ENCODE measurements at regions not wholly inside any gene's neighbourhood (a gene's known extent, or its start where the extent isn't known, plus 50 kb on each side); places are given as distances from the start of the nearest gene placed in this dataset.
"Not testable (repeated sequence)": the region's sequence is repeated elsewhere in the genome, so short reads cannot be mapped to it uniquely, and the experiment has no call there.

DNA sequence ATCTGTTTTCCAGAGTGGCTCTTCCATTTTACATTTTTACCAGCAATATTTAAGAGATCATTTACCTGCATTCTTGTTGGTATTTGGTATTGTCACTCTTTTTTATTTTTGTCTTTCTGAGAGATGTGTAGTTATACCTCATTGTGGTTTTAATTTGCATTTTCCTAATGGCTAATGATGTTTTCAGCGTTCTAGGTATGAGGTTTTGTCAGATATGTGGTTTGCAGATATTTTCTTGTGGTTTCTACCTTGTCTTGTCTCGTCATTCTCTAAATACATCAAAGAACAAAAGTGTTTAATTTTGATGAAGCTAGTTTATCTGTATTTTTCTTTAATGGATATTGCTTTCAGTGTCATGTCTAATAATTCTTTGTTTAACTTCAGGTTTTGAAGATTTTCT is 110.9 kb upstream of the PLGLB1 start:
- 60 to 70% methylated on average over 1 to 2 of the region's 2 CpGs for WGBS, 2 donors
- H3K36me3 ChIP-seq; FAIRE-seq; H3K27me3 ChIP-seq; DNase-seq; intact Hi-C loops (cut with DNase I); ATAC-seq; H3K4me3 ChIP-seq; H3K27ac ChIP-seq; H3K4me1 ChIP-seq; H3K9me3 ChIP-seq: not testable (repeated sequence)

DNA sequence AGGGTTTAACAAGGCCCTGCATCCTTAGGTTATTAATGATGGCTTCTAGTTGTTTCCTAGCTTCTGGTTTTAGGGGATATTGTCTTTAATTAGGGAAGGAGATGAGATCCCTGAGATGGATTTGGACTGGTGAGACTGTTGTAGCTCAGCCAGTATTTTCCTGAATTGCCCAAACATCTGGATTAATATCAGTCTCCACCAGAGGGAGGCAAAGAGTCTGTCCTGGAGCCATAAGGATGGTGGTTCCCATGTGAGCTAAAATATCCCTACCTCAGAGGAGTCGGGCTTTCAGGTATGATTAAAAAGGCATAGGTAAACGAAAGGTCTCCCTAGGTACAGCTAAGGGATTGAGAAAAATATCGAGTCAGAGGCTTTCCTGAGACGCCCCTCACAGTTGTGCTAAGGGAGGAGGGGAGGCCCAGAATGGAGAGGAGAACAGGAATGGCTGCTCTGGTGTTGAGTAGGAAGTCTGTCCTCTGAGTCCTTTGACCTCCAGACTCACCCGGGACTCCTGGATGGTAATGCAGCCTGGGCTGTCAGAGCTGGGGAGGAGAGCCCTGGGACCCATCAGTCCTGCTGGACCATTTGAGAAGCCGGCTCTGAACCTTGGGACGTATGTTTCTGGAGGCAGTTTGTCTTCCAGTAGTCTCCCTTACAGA is 130.3 kb upstream of the PLGLB1 start:
- H3K4me3 ChIP-seq; H3K27me3 ChIP-seq; H3K27ac ChIP-seq; intact Hi-C loops (cut with DNase I); H3K36me3 ChIP-seq; DNase-seq; FAIRE-seq; H3K4me1 ChIP-seq; H3K9me3 ChIP-seq: not testable (repeated sequence)
- no CpG with 5 or more reads among the region's 7 CpGs for WGBS, 2 donors
- ATAC-seq, result peak; percentile 63 to 89 (median 82)

DNA sequence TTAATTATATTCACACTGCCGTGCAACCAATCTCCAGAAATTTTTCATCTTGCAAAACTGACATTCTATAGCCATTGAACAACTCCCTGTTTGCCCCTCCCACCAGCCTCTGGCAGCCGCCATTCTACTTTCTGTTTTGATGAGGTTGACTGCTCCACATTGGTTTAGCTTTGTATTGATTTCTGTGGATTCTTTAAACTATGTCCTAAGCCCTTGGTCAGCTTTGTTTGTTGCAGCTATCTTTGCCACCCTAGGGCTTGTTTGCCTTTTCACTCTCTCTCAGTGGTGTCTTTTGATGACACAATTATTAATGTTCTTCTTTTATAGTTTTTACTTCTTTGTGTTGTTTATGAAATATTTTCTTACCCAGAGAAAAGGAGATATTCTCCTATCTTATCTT is 152.8 kb upstream of the PLGLB1 start:
- ATAC-seq, FAIRE-seq: not testable (repeated sequence)
- 75 to 76% methylated on average over 2 of the region's 2 CpGs for WGBS, 2 donors

DNA sequence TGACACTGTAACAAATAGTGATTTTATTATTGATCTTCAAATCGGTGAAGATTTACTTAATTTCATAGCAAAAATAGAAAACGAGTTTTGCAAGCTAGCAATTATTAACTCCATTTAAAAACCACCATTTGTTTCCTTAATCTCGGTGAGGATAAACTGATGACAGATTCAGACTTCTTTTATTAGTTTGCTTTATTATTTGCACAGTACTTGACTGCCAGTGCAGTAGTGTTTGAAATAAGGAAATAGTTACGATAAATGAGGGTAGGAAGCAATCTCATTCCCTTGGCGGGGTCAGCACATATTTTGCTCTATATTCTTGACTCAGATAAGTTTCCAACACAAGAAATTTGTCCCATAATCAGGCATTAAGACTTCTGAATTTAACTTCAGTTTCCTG is 161.7 kb upstream of the PLGLB1 start:
- peak overlapping the region in 1 of 4 donors; percentile 4 for H3K27ac ChIP-seq
- peak in 3 of 4 donors; percentile 65 to 88 (median 69) for ATAC-seq
- H3K36me3 ChIP-seq; DNase-seq; H3K4me3 ChIP-seq; intact Hi-C loops (cut with DNase I); H3K27me3 ChIP-seq; H3K9me3 ChIP-seq; H3K4me1 ChIP-seq: not testable (repeated sequence)
- FAIRE-seq, result peak; percentile 45
- WGBS, 2 donors, result 10% methylated on average over 4 of the region's 5 CpGs; no CpG with 5 or more reads in 1 of the 2 donors

More for the DNA sequence above, 152.8 kb upstream of the PLGLB1 start:
- H3K27me3 ChIP-seq; H3K9me3 ChIP-seq; H3K4me1 ChIP-seq; intact Hi-C loops (cut with DNase I); H3K36me3 ChIP-seq; DNase-seq; H3K27ac ChIP-seq; H3K4me3 ChIP-seq: not testable (repeated sequence)

DNA sequence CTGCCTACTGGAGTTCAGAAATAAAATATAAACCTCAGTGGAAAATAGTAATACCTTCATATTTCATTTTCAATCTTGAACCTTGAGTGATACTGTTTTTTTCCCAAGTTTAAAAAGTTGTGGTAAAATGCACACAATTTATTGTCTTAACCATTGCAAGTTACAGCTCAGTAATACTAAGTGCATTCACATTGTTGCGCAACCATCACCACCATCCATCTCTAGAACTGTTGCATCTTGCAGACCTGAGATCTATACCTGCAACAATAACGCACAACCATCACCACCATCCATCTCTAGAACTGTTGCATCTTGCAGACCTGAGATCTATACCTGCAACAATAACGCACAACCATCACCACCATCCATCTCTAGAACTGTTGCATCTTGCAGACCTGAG is 162.6 kb upstream of the PLGLB1 start:
- DNase-seq; H3K36me3 ChIP-seq; H3K9me3 ChIP-seq; intact Hi-C loops (cut with DNase I); H3K27me3 ChIP-seq; ATAC-seq; FAIRE-seq; H3K27ac ChIP-seq; H3K4me3 ChIP-seq; H3K4me1 ChIP-seq: not testable (repeated sequence)
- 88 to 100% methylated on average over 2 of the region's 3 CpGs for WGBS, 2 donors

DNA sequence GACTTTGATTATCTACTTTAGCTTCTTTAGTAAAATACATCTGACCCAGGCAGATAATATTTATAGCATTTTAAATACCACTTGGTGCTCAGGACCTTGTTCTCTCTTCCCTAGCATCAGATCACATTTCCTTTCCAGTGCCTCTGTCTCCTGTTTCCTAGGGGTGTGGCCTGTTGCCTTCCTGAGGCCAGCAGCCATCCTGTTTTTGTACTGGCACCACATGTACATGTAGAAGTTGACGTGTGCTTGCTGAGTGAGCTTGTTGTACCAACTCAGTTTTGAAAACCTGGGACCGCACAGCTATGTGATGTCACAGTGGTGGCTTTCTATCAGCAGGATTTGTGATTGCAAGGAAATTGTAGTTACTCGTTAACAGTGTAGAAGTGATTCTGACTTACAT is 167.6 kb upstream of the PLGLB1 start:
- 75% methylated on average over 1 of the region's 3 CpGs; no CpG with 5 or more reads in 1 of the 2 donors for WGBS, 2 donors
- not testable (repeated sequence) for FAIRE-seq
- ATAC-seq, result peak in 3 of 4 donors; percentile 42 to 56 (median 43)

DNA sequence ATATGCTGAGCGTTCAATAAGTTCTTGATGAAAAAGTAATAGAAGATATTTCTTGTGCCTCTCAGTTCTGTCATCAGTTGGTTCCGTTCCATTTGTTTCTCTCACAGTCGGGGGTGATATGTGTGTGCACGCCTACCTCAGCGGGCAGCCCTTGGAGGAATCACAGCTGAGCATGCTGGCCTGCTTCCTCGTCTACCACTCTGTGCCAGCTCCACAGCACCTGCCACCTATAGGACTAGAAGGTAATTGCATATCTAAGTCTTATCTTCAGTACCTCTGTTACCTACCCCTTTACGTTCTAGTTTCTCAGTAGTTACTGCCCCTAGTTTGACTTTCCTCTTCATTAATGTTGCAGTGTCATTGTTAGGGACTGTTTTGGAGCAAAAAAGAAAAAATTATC is 171.7 kb upstream of the PLGLB1 start:
- ATAC-seq, result peak; percentile 75 to 97 (median 94)
- H3K9me3 ChIP-seq; FAIRE-seq; H3K4me3 ChIP-seq; DNase-seq; H3K27ac ChIP-seq; H3K4me1 ChIP-seq; H3K27me3 ChIP-seq; H3K36me3 ChIP-seq; intact Hi-C loops (cut with DNase I): not testable (repeated sequence)
- WGBS, 2 donors, result 25 to 30% methylated on average over 2 of the region's 7 CpGs

More for the DNA sequence above, 167.6 kb upstream of the PLGLB1 start:
- DNase-seq; H3K27ac ChIP-seq; H3K4me3 ChIP-seq; H3K9me3 ChIP-seq; H3K36me3 ChIP-seq; intact Hi-C loops (cut with DNase I); H3K4me1 ChIP-seq; H3K27me3 ChIP-seq: not testable (repeated sequence)

DNA sequence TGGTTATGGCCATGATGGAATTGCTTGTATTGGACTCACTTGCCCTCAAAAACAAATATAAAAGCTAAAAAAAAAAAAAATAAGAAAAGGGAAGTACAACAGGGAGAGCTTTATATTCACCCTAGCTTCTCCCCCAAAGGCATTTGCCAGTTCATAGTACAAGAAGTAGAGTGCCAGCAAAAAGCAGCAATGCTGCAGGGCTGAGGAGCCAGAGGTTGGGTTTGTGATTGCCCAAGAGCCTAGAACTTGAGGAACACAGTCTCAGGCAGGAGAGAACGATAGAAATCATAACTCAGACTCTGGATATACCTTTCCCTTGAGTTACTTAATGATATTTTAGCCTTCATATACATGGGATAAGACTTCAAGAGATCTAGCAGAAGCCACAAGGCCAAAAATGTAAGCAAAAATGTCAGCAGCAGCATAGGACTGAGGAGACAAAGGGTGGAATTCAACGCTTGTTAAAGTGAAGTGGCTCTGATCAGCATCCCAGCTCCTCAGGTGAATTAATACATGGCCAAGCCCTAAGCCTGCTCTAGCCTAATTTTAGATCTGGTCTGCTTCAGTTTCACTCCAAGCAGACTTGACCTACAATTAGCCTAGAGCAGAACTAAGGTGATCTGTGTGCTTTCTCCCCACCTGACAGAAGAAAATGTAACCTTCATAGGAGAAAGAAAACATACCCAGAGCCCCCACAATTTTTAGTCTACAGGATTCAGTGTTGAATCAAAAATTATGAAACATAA is 172.8 kb upstream of the PLGLB1 start:
- H3K4me1 ChIP-seq; H3K27me3 ChIP-seq; DNase-seq; H3K9me3 ChIP-seq; H3K27ac ChIP-seq; FAIRE-seq; H3K4me3 ChIP-seq; H3K36me3 ChIP-seq; intact Hi-C loops (cut with DNase I): not testable (repeated sequence)
- ATAC-seq, result peak in 1 of 4 donors; percentile 31
- 57 to 100% methylated on average over 1 of the region's 2 CpGs for WGBS, 2 donors

DNA sequence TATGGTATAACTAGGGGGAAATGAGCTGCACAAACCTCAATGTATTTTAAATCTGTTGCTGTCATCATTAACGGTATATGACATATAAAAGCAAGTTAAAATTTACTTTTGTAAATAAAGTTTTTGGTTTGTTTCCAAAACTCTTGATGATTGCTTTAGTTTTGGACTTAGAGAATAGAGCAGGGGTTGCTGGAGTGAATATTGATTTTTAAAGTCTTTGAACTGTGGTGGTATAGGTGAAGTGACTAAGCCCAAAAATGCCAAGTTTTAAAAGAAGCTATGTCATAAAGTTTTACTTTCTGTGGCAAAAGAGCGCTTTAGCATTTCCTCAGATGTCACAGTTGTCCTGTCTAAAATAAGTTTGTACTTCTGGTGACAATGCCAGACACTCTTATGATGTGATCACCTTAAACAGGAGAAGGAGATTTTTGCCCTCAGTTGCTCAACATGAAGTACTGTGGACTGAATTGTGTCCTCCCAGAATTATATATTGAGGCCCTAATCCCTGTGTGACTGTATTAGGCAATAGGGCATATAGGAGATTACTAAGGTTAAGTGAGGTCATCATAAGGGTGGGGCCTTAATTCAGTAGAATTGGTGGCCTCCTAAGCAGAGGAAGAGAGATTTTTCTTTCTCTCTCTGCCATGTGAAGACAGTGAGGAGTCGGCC is 175.2 kb upstream of the PLGLB1 start:
- H3K4me3 ChIP-seq; FAIRE-seq; H3K9me3 ChIP-seq; H3K4me1 ChIP-seq; intact Hi-C loops (cut with DNase I); H3K27me3 ChIP-seq; DNase-seq; H3K36me3 ChIP-seq; ATAC-seq; H3K27ac ChIP-seq: not testable (repeated sequence)
- 93 to 96% methylated on average over 1 to 2 of the region's 3 CpGs for WGBS, 2 donors

DNA sequence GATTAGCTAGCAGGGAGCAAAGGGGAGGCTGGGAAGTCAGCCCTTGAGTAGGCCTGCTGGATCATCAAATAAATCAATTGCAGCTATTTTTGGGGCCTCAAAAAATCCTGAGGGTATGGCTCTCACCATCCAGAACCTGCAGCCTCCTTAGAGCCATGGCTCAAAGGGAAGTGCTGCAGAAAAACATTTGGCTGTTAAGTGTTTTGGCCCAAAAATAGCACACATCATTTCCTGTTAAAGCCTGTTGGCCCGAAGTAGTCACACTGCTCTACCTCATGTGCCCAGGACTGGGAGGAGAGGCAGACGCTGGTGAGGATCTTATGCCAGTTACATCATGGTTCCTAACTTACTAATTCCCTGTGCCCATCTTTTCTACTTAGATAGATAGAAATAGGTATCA is 176.8 kb upstream of the PLGLB1 start:
- FAIRE-seq; H3K9me3 ChIP-seq; H3K4me3 ChIP-seq; H3K27ac ChIP-seq; H3K36me3 ChIP-seq; H3K4me1 ChIP-seq; DNase-seq; intact Hi-C loops (cut with DNase I); H3K27me3 ChIP-seq: not testable (repeated sequence)
- 33 to 79% methylated on average over 1 to 2 of the region's 2 CpGs for WGBS, 2 donors
- ATAC-seq, result peak in 2 of 4 donors; percentile 32 to 55

DNA sequence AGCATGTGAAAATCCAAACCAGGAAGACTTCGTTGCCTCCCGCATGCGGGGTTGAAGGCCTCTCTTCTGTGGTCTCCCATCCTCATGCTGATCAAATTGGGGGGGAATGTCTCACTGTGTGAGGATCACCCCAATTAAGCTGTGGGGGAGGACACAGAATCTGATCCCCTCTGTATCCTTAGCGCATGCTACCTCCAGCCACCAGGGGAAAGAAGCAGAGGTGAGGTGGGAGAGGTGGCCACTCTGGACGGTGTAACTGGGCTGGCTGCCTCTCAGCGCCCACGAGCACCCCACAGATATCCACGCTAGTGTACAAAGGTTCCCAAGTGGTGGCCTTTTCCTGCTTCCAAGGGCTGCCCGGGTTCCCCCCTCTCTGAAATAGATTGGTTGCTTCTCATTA is 177.6 kb upstream of the PLGLB1 start:
- intact Hi-C loops (cut with DNase I); H3K4me1 ChIP-seq; H3K27ac ChIP-seq; H3K27me3 ChIP-seq; H3K9me3 ChIP-seq; H3K4me3 ChIP-seq; DNase-seq; FAIRE-seq; ATAC-seq; H3K36me3 ChIP-seq: not testable (repeated sequence)
- WGBS, 2 donors, result 87 to 90% methylated on average over 3 to 4 of the region's 9 CpGs

DNA sequence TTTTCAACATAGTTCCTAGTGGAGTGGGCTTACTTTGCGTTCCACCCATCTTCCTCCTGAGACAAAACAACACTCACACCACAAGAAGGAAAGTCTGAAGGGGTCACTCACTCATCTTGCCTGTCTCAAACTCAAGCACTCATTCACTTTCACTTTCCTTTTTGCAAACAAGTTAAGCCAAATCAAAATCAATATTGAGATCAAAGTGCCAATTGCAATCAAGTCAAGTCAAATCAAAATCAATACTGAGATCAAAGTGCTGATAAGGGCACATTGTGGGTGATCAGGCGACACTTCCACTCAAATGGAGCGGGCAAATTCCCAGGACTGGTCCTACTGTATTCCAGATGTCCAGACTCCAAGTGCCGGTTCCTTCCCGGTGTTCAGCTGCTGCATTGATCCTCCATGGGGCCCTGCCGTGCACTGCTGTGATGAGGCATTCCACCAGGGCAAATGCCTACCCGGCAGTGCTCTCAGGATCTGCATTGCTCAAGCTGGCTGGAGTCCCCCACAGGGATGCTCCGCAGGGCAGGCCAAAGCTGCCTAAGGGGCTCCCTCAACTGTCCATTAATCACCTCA is 183.0 kb upstream of the PLGLB1 start:
- DNase-seq; H3K27ac ChIP-seq; ATAC-seq; H3K9me3 ChIP-seq; H3K27me3 ChIP-seq; H3K4me3 ChIP-seq; FAIRE-seq; intact Hi-C loops (cut with DNase I); H3K4me1 ChIP-seq; H3K36me3 ChIP-seq: not testable (repeated sequence)
- WGBS, 2 donors, result 73 to 89% methylated on average over 3 to 6 of the region's 8 CpGs

Data from pancreas (tissue), 10 donors.